ENCODE measurements at regions not wholly inside any gene's neighbourhood (a gene's known extent, or its start where the extent isn't known, plus 50 kb on each side); places are given as distances from the start of the nearest gene placed in this dataset.

DNA sequence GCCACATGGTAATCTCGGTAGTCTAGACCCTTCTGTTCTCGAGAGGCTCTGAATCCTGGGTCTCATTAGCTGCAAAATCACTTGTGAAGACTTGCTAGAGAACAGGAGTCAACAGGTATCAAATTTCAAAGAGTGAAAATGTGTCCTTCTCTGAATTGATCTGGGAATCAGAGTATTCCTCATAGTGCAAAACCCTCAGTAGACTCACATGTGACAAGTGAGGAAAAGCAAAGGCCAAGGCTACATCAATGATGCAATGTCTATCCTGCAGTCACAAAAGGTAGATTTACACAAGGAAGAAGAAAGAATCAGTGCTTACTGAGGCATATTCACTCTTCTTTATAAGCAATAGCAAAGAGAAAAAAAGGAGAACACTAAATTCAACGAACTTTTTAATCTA, 1220.0 kb upstream of the GJE1 start:
- TF ChIP-seq, protein P1, sequence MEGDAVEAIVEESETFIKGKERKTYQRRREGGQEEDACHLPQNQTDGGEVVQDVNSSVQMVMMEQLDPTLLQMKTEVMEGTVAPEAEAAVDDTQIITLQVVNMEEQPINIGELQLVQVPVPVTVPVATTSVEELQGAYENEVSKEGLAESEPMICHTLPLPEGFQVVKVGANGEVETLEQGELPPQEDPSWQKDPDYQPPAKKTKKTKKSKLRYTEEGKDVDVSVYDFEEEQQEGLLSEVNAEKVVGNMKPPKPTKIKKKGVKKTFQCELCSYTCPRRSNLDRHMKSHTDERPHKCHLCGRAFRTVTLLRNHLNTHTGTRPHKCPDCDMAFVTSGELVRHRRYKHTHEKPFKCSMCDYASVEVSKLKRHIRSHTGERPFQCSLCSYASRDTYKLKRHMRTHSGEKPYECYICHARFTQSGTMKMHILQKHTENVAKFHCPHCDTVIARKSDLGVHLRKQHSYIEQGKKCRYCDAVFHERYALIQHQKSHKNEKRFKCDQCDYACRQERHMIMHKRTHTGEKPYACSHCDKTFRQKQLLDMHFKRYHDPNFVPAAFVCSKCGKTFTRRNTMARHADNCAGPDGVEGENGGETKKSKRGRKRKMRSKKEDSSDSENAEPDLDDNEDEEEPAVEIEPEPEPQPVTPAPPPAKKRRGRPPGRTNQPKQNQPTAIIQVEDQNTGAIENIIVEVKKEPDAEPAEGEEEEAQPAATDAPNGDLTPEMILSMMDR (IDR thresholded peaks at IDR 0.05) = no peak
- no peak for TF ChIP-seq EZH2 (IDR thresholded peaks at IDR 0.05)
